EL (cell line): ENCODE measurements at regions not wholly inside any gene's neighbourhood (a gene's known extent, or its start where the extent isn't known, plus 50 kb on each side); places are given as distances from the start of the nearest gene placed in this dataset.
"Not testable (repeated sequence)": the region's sequence is repeated elsewhere in the genome, so short reads cannot be mapped to it uniquely, and the experiment has no call there.

Experiments
- DNase-seq: peaks from one replicate; pipeline ENCODE4 v3.0.0-alpha.2; 2016

- no peak for DNase-seq
These were observed 201.6 kb upstream of the B3GAT1 start for GRCh38 chr11:134613646-134614045.

DNA sequence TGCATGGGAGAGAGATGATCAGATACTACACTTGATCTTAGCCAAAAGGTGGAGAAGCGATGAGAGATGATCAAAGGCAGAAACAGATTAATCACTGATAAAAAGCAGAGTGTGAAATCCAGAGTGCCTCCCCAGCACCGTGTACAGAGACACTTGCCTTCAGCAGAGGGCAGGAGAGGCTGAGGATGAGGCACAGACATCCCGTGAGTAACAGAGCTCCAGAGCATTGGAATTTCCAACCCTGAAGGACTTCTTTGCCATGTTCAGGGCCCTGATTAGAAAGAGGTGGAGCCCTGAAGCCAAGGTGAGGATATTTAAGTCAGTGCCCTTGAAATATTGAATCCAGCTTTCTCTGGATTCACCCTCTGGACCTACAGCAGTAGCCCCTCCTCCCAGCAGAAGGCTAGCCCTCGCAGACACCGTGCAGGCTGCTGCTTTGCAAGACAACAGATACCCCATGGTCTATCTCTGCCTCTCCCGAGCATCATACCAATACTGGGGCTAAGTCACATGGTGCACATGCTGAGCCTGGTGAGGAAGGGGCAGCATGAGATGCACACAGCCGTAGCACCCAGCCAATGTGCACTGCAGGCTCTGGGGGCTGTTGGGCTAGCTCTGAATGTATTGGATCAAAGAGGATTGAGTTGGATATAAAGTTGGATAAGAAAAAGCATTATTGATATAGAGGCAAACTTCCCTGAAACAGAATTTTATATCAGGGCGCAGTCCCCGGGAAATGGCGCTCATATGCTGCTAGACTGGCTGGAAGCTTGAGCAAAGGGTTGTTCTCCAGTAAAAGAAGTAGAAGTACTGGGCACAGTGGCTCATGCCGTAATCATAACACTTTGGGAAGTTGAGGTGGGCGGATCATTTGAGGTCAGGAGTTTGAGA is 200.3 kb upstream of the B3GAT1 start:
- DNase-seq = no peak

- no peak for DNase-seq
These were observed 199.5 kb upstream of the B3GAT1 start for GRCh38 chr11:134611537-134611936.

- DNase-seq = no peak
These were observed 198.3 kb upstream of the B3GAT1 start for GRCh38 chr11:134610116-134610910.

GRCh38 chr11:134609361-134610115 is 197.5 kb upstream of the B3GAT1 start:
- DNase-seq = no peak

- DNase-seq = no peak
These were observed 196.1 kb upstream of the B3GAT1 start for GRCh38 chr11:134607963-134608750.

DNA sequence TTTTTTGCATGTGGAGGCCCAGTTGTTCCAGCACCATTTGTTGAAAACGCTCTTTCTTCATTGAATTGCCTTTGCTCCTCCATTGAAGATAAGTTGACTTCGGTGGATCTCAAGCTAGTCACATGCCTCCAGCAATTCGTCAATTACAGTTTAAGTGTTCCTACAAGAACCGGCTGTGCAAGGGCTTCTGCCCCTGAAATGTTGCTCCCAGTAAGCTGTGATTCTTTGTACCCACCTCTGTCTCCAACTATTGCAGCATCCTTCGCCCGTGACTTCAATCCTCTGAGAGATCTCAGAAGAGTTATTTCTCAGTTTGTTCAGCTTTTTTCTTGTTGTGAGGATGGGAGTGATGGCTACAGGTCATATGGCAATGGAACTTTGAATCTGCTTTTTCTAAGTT is 194.2 kb upstream of the B3GAT1 start:
- DNase-seq = no peak

DNA sequence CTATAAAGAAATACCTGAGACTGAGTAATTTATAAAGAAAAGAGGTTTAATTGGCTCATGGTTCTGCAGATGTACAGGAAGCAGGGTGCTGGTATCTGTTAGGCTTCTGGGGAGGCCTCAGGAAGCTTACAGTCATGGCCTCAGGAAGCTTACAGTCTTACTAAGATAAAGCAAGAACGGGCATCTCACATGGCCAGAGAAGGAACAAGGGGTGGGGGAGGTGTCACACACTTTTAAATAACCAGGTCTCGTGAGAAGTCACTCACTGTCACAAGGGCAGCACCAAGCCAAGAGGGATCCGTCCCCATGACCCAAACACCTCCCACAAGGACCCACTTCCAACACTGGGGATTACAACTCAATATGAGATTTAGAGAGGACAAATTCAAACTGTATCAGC is 192.8 kb upstream of the B3GAT1 start:
- no peak for DNase-seq

GRCh38 chr11:134599299-134599771 is 187.3 kb upstream of the B3GAT1 start:
- no peak for DNase-seq

GRCh38 chr11:134598368-134598767 is 186.3 kb upstream of the B3GAT1 start:
- no peak for DNase-seq

GRCh38 chr11:134597452-134597851 is 185.4 kb upstream of the B3GAT1 start:
- no peak for DNase-seq

DNA sequence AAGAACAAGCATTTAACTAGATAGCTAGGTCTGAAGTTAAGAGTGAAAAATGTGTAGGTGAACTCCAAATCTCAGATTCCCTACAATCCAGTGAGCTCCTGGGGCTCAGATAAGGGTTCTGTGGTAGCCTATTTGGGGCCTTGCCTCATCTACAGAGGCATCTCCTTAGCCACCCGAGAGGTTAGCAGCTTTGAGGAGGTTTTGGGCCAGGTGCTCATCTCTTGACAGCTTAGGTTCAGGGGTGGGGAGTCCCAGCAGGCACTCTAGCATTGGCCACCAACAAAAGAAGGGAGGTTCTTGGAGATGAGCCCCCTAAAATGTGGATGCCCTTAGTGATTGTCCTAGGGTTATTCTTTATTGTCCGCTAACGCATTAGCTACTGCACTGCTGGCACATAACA is 184.4 kb upstream of the B3GAT1 start:
- DNase-seq = no peak

DNA sequence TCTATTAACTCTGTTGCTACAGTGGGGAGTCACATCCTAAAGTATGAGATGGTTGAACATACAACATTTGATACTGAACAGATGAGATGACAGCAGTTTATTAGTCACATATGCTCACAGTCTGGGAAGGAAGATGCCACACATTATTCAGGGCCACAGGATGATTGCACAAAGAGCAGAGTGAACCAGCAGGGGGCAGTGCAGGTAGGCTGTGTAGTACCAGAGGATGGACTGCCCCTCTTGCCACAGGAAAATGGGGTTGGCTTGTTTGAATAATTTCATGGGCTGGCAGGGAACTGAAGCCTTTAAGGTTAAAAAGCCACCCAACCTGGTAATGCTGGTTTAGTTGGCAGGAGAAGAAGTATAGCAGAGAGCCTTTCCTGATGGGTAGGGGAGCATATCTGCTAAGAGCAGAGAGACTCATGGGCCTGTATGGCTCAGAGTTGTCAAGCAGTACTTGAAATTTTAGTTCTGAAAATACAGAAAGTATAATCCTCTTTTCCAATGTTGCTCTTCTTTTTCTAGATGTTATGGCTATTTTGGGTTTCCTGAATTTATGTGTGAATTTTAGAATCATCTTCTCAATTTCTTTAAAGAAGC is 180.4 kb upstream of the B3GAT1 start:
- no peak for DNase-seq

DNA sequence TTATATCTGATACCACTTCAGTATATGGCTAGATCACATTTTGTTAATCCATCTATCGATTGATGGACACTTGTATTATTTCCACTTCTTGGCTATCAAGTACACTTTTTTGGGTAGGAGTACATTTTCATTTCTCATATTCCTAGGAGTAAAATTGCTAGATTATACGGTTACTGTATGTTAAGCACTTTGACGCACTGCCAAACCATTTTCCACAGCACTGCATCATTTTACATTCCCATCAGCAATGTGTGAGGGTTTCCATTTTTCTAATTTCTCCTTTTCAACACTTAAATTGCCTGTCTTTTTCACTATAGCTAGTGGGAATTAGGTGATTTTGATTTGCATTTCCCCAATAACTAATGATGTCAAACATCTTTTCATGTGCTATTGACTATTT is 179.3 kb upstream of the B3GAT1 start:
- no peak for DNase-seq

GRCh38 chr11:134589129-134589528 is 177.1 kb upstream of the B3GAT1 start:
- no peak for DNase-seq

- not testable (repeated sequence) for DNase-seq
These were observed 176.5 kb upstream of the B3GAT1 start for GRCh38 chr11:134588460-134589110.

DNA sequence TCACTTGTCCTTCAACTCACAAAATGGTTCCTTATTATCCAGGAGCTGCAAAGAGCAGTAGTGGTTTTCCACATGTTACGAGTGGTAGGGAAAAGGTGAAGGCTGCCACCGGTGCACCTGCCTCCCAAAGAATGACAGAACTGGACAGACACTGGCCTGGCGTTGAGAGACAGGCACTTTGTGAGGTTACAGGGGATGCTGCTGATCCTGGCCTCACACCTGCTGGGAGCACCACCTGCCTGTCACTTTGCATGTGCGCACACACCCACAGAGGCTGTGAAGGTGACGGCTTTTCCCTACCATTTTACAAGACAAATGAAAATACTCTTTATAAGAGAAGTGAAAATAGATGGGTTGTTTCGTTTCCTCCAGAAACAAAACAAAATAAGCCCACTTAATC is 175.3 kb upstream of the B3GAT1 start:
- no peak for DNase-seq

GRCh38 chr11:134586726-134587125 is 174.7 kb upstream of the B3GAT1 start:
- DNase-seq = no peak

GRCh38 chr11:134585666-134586610 is 173.9 kb upstream of the B3GAT1 start:
- no peak for DNase-seq
